ENCODE measurements at regions not wholly inside any gene's neighbourhood (a gene's known extent, or its start where the extent isn't known, plus 50 kb on each side); places are given as distances from the start of the nearest gene placed in this dataset.

DNA sequence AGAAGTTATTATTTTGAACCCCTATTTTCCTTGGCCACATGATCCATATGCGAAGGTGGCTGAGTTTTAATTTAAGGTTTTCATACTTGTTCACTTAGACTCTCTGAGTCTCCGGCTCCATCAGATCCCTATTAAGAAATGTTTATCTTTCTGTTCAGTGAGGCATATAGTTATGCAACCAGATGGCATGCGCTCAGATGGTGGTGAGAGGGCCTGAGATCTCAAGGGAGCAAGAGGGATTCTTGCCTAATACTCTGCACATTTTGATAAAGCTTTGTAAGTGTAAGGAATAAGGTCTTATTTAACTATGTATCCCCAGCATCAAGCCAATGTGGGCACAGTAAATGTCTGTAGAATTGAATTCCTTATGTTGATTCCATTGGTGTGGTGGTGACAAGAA, 78.9 kb upstream of the DPH6 start:
- Histone ChIP-seq H4K20me1 (ENCODE audit: insufficient read depth) (no peaks in the 10 kb centered on the region), H3K9me2 (ENCODE audit: insufficient read depth) (no peaks in the 10 kb centered on the region), H3K27ac (no peak overlapping the region), H2AFZ (no peak overlapping the region), H3K79me2 (ENCODE audit: low read depth) (no peaks in the 10 kb centered on the region), H3K4me2 (no peak overlapping the region), H3K4me3 (no peak overlapping the region), H3K9me3 (ENCODE audit: insufficient read depth, low read depth) (no peaks in the 10 kb centered on the region), H3K27me3 (ENCODE audit: insufficient read depth, low read depth) (no peaks in the 10 kb centered on the region), H3F3A (ENCODE audit: insufficient read depth, low read depth) (no peaks in the 10 kb centered on the region), H3K4me1 (replicated peaks; ENCODE audit: insufficient read depth) (peaks cover under 1% of the 10 kb centered on the region; the same call in 1 of the 2 replicates), H3K36me3 (ENCODE audit: low read depth) (no peaks in the 10 kb centered on the region)
- no peak for TF ChIP-seq EZH2 (IDR thresholded peaks at IDR 0.05; ENCODE audit: low read depth)
- TF ChIP-seq, protein P1, sequence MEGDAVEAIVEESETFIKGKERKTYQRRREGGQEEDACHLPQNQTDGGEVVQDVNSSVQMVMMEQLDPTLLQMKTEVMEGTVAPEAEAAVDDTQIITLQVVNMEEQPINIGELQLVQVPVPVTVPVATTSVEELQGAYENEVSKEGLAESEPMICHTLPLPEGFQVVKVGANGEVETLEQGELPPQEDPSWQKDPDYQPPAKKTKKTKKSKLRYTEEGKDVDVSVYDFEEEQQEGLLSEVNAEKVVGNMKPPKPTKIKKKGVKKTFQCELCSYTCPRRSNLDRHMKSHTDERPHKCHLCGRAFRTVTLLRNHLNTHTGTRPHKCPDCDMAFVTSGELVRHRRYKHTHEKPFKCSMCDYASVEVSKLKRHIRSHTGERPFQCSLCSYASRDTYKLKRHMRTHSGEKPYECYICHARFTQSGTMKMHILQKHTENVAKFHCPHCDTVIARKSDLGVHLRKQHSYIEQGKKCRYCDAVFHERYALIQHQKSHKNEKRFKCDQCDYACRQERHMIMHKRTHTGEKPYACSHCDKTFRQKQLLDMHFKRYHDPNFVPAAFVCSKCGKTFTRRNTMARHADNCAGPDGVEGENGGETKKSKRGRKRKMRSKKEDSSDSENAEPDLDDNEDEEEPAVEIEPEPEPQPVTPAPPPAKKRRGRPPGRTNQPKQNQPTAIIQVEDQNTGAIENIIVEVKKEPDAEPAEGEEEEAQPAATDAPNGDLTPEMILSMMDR (conservative IDR thresholded peaks at IDR 0.05): no peak
- no TSS peak for BruUV-seq (replicated peaks)
- DNase-seq: no peak
- ChIA-PET POLR2A (ENCODE audit: unreplicated experiment) (no interaction called here), CTCF (no interaction called here)
- intact Hi-C loops (cut with micrococcal nuclease; ENCODE audit: unreplicated experiment): no loop called here

DNA sequence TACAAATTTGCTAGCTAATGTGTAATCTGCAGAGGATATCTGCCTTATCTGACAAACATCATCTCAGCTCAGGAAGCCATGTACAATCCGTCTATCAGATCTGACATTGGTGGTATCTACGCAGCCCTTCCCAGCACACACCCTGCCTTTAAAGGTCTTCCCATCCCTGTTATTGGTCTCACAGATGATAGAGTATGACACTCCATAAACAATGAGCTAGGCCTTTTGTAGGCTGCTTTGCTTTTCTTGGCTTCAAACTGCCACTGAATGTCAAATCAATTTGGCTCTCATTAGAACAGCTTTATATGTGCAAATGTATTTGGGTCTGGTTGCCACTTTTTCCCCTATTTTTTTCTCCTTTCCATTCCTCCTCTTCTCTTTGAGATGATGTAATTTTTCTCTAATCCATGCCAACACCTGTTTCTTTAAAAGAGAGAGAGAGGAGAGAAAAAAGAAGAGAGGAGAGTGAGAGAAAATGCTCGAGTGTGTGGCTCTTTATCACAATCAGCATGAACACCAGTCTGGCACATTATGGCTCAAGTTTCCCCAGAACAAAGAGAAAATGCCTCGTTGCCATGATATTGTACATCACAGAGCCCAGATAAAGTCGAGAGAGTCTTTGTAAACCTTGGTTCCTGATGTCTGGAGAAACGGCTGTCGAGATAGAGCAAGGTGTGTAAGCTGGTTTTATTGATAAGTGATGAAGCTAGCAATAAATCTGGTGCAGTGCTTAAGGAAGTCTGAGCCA, 80.8 kb upstream of the DPH6 start:
- no peak overlapping the region for H3K27ac ChIP-seq
- H3F3A ChIP-seq (ENCODE audit: insufficient read depth, low read depth): no peaks in the 10 kb centered on the region
- BruUV-seq (replicated peaks): no TSS peak
- H3K4me1 ChIP-seq (replicated peaks; ENCODE audit: insufficient read depth): peaks cover 13% of the 10 kb centered on the region
- no peak for DNase-seq
- H3K4me3 ChIP-seq: no peak overlapping the region
- no peak overlapping the region for H3K4me2 ChIP-seq
- no peak overlapping the region for H2AFZ ChIP-seq
- no peaks in the 10 kb centered on the region for H3K9me3 ChIP-seq (ENCODE audit: insufficient read depth, low read depth)
- ChIA-PET CTCF (no interaction called here), POLR2A (ENCODE audit: unreplicated experiment) (interaction anchor here (0.6 kb wide), 2 partner anchors 16 to 29 kb away, joined by 3 to 4 read pairs; no protein-coding TSS in a partner anchor)
- H3K79me2 ChIP-seq (ENCODE audit: low read depth): no peaks in the 10 kb centered on the region
- no peaks in the 10 kb centered on the region for H4K20me1 ChIP-seq (ENCODE audit: insufficient read depth)
- H3K36me3 ChIP-seq (ENCODE audit: low read depth): no peaks in the 10 kb centered on the region
- no peaks in the 10 kb centered on the region for H3K9me2 ChIP-seq (ENCODE audit: insufficient read depth)
- intact Hi-C loops (cut with micrococcal nuclease; ENCODE audit: unreplicated experiment): no loop called here
- TF ChIP-seq, protein P1 (conservative IDR thresholded peaks at IDR 0.05): no peak
- no peak for TF ChIP-seq EZH2 (IDR thresholded peaks at IDR 0.05; ENCODE audit: low read depth)
- H3K27me3 ChIP-seq (ENCODE audit: insufficient read depth, low read depth): no peaks in the 10 kb centered on the region

DNA sequence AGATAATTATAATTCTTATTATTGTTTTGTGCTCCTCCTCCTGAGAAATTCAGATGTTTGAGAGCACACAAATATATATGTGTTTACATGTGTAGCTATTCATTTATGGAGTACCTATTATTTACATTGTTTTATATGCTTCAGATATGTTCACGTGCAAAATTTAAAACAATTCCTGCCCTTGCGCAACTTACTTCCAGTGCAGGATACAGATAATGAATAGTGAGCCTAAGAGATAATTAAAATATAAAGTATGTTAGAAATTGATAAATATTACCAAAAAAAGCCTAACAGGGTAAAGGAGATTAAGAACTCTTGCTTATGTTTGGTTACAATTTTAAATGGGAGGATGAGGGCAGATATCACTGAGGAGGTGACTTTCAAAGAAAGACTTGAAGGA, 81.7 kb upstream of the DPH6 start:
- H3K36me3 ChIP-seq (ENCODE audit: low read depth): no peaks in the 10 kb centered on the region
- H3K27me3 ChIP-seq (ENCODE audit: insufficient read depth, low read depth): no peaks in the 10 kb centered on the region
- H3K27ac ChIP-seq: no peak overlapping the region
- no peaks in the 10 kb centered on the region for H3K9me2 ChIP-seq (ENCODE audit: insufficient read depth)
- intact Hi-C loops (cut with micrococcal nuclease; ENCODE audit: unreplicated experiment): no loop called here
- POLR2A ChIA-PET (ENCODE audit: unreplicated experiment): no interaction called here
- CTCF ChIA-PET: no interaction called here
- H2AFZ ChIP-seq: no peak overlapping the region
- no TSS peak for BruUV-seq (replicated peaks)
- no peak overlapping the region for H3K4me3 ChIP-seq
- H3K79me2 ChIP-seq (ENCODE audit: low read depth): no peaks in the 10 kb centered on the region
- no peak overlapping the region for H3K4me2 ChIP-seq
- no peak for DNase-seq
- H3F3A ChIP-seq (ENCODE audit: insufficient read depth, low read depth): no peaks in the 10 kb centered on the region
- TF ChIP-seq, protein P1 (conservative IDR thresholded peaks at IDR 0.05): no peak
- no peak for TF ChIP-seq EZH2 (IDR thresholded peaks at IDR 0.05; ENCODE audit: low read depth)
- H3K9me3 ChIP-seq (ENCODE audit: insufficient read depth, low read depth): no peaks in the 10 kb centered on the region
- peaks cover 13% of the 10 kb centered on the region for H3K4me1 ChIP-seq (replicated peaks; ENCODE audit: insufficient read depth)
- H4K20me1 ChIP-seq (ENCODE audit: insufficient read depth): no peaks in the 10 kb centered on the region

All from PC-9 (cell line).